PFSK-1 (cell line): ENCODE measurements at regions not wholly inside any gene's neighbourhood (a gene's known extent, or its start where the extent isn't known, plus 50 kb on each side); places are given as distances from the start of the nearest gene placed in this dataset.

Experiments
- REST ChIP-seq, 2 experiments: IDR thresholded peaks; 2 replicates each; pipeline versions ENCODE4 v1.6.1 to v1.8.0; 2011 to 2012; ENCODE audit warnings: low read depth in 2 of 2, low read length in 2 of 2, control low read depth in 1 of 2, inconsistent platforms in 1 of 2, mild to moderate bottlenecking in 1 of 2, moderate library complexity in 1 of 2; ENCODE audit not compliant: insufficient read depth in 1 of 2
- SIN3A ChIP-seq: IDR thresholded peaks from 2 replicates; pipeline ENCODE4 v1.6.1; 2012; ENCODE audit warnings: mild to moderate bottlenecking, low read length, moderate library complexity, borderline replicate concordance; ENCODE audit not compliant: insufficient read depth

- TF ChIP-seq REST (IDR thresholded peaks at IDR 0.05; ENCODE audit: insufficient read depth in 1 of 2, low read depth in 2 of 2, low read length in 2 of 2) (no peak), SIN3A (no peak)
These were observed 434.0 kb downstream of the INHBA start for GRCh38 chr7:41268878-41269277.
